H1 (cell line): ENCODE measurements at regions not wholly inside any gene's neighbourhood (a gene's known extent, or its start where the extent isn't known, plus 50 kb on each side); places are given as distances from the start of the nearest gene placed in this dataset.

Source experiments
- CTCF ChIP-seq, 3 experiments: IDR thresholded peaks; 1 replicate in 2 of 3; 2 replicates in 1 of 3; pipeline versions ENCODE4 v1.5.1 to v1.6.1; 2011; ENCODE audit warnings: low read length in 3 of 3, mild to moderate bottlenecking in 3 of 3, inconsistent platforms in 2 of 3, low read depth in 1 of 3, moderate library complexity in 1 of 3; ENCODE audit not compliant: insufficient read depth in 1 of 3; ENCODE audit errors: control extremely low read depth in 1 of 3
- HDAC6 ChIP-seq: IDR thresholded peaks from one replicate; pipeline ENCODE4 v1.7.1; 2012; ENCODE audit warnings: low read depth, mild to moderate bottlenecking, inconsistent platforms, low read length, moderate library complexity
- JUN ChIP-seq: IDR thresholded peaks from 2 replicates; pipeline ENCODE4 v1.6.1; 2011; ENCODE audit warnings: low read depth, mild to moderate bottlenecking, improper control_type of control experiment, low read length
- POLR2A ChIP-seq, 2 experiments: IDR thresholded peaks; 1 replicate in 1 of 2; 2 replicates in 1 of 2; pipeline ENCODE4 v1.6.1; 2011; ENCODE audit warnings: low read depth in 2 of 2, low read length in 2 of 2, mild to moderate bottlenecking in 2 of 2; ENCODE audit errors: control extremely low read depth in 1 of 2
- SRF ChIP-seq: IDR thresholded peaks from 2 replicates; pipeline ENCODE4 v1.6.1; 2011; ENCODE audit warnings: mild to moderate bottlenecking, low read depth, low read length, moderate library complexity
- ZNF274 ChIP-seq: IDR thresholded peaks from 2 replicates; pipeline ENCODE4 v1.7.0; 2012; ENCODE audit warnings: low read length, borderline replicate concordance; ENCODE audit errors: extremely low read depth

GRCh38 chr2:228590681-228591080 lies 409.2 kb upstream of the SPHKAP start:
- TF ChIP-seq ZNF274 (no peak), SRF (no peak), CTCF (IDR thresholded peaks at IDR 0.05; ENCODE audit: control extremely low read depth in 1 of 3, insufficient read depth in 1 of 3, low read depth in 1 of 3, low read length in 3 of 3) (no peak), JUN (no peak), HDAC6 (no peak), POLR2A (IDR thresholded peaks at IDR 0.05; ENCODE audit: control extremely low read depth in 1 of 2, low read depth in 2 of 2, low read length in 2 of 2) (no peak)
